PFSK-1 (cell line): ENCODE measurements at regions not wholly inside any gene's neighbourhood (a gene's known extent, or its start where the extent isn't known, plus 50 kb on each side); places are given as distances from the start of the nearest gene placed in this dataset.

Experiments used
- FOXP2 ChIP-seq: optimal IDR thresholded peaks from 2 replicates; pipeline ENCODE3; 2011; ENCODE audit warnings: borderline replicate concordance, control low read depth, inconsistent platforms; ENCODE audit not compliant: insufficient read depth; ENCODE audit errors: extremely low read length, extremely low read depth
- POLR2AphosphoS5 ChIP-seq: IDR thresholded peaks from 2 replicates; pipeline ENCODE4 v1.6.1; 2012; ENCODE audit warnings: low read depth, mild to moderate bottlenecking, control low read depth, low read length, moderate library complexity
- SIN3A ChIP-seq: IDR thresholded peaks from 2 replicates; pipeline ENCODE4 v1.6.1; 2012; ENCODE audit warnings: mild to moderate bottlenecking, low read length, moderate library complexity, borderline replicate concordance; ENCODE audit not compliant: insufficient read depth
- TAF1 ChIP-seq: IDR thresholded peaks from 2 replicates; pipeline ENCODE4 v1.6.1; 2012; ENCODE audit warnings: low read length, control low read depth, borderline replicate concordance; ENCODE audit not compliant: insufficient read depth
- TF ChIP-seq, protein P1 (sequence below), 2 experiments: IDR thresholded peaks; 2 replicates each; pipeline versions ENCODE4 v1.6.1 to v1.8.0; 2011 to 2012; ENCODE audit warnings: low read depth in 2 of 2, low read length in 2 of 2, control low read depth in 1 of 2, inconsistent platforms in 1 of 2, mild to moderate bottlenecking in 1 of 2, moderate library complexity in 1 of 2; ENCODE audit not compliant: insufficient read depth in 1 of 2

DNA sequence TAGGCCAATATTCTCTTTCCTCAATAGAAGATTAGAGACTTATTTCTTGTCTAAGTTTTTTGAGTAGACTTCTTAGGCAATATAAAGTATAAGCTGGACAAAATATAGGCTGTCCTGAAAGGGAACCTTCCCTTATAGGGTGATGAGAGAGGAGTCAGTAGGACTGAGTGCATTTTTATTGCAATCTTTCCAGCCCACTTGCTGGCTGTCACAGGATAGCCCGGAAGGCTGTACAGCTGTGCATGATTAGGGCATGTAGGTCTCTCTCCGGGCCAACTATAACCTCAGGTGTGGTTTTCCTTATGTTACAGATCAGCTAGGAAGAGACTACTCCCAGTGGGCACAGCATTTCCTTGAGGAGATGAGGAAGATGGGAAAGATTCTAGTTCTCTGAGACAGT, 159.8 kb upstream of the MEF2C start:
- TF ChIP-seq POLR2AphosphoS5 (no peak), SIN3A (no peak), TAF1 (no peak), FOXP2 (no peak)
- TF ChIP-seq, protein P1, sequence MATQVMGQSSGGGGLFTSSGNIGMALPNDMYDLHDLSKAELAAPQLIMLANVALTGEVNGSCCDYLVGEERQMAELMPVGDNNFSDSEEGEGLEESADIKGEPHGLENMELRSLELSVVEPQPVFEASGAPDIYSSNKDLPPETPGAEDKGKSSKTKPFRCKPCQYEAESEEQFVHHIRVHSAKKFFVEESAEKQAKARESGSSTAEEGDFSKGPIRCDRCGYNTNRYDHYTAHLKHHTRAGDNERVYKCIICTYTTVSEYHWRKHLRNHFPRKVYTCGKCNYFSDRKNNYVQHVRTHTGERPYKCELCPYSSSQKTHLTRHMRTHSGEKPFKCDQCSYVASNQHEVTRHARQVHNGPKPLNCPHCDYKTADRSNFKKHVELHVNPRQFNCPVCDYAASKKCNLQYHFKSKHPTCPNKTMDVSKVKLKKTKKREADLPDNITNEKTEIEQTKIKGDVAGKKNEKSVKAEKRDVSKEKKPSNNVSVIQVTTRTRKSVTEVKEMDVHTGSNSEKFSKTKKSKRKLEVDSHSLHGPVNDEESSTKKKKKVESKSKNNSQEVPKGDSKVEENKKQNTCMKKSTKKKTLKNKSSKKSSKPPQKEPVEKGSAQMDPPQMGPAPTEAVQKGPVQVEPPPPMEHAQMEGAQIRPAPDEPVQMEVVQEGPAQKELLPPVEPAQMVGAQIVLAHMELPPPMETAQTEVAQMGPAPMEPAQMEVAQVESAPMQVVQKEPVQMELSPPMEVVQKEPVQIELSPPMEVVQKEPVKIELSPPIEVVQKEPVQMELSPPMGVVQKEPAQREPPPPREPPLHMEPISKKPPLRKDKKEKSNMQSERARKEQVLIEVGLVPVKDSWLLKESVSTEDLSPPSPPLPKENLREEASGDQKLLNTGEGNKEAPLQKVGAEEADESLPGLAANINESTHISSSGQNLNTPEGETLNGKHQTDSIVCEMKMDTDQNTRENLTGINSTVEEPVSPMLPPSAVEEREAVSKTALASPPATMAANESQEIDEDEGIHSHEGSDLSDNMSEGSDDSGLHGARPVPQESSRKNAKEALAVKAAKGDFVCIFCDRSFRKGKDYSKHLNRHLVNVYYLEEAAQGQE (IDR thresholded peaks at IDR 0.05; ENCODE audit: insufficient read depth in 1 of 2, low read depth in 2 of 2, low read length in 2 of 2): no peak
